Left lung (tissue), 4 donors: ENCODE measurements at regions not wholly inside any gene's neighbourhood (a gene's known extent, or its start where the extent isn't known, plus 50 kb on each side); places are given as distances from the start of the nearest gene placed in this dataset.

ENCODE experiments used
- ATAC-seq: fragments of 200-7000 bp; cut with Tn5 transposase; one replicate; pipeline ENCODE4 v1.9.1; 2020; ENCODE audit warnings: moderate library complexity
- DNase-seq, 4 donors: peaks; one replicate each; pipeline ENCODE4 v3.0.0-alpha.2; 2013 to 2020
- H3K27ac ChIP-seq, 2 donors: fragments of 200-600 bp; sonication (generic) in 1 of 2; one replicate each; pipeline versions ENCODE4 v1.5.0 to v1.8.0; 2020 to 2021
- H3K27me3 ChIP-seq, 2 donors: fragments of 200-600 bp; sonication (generic) in 1 of 2; one replicate each; pipeline versions ENCODE4 v1.5.0 to v1.8.0; 2020 to 2021
- H3K36me3 ChIP-seq, 2 donors: fragments of 200-600 bp; sonication (generic) in 1 of 2; one replicate each; pipeline versions ENCODE4 v1.5.0 to v1.8.0; 2020 to 2021
- H3K4me1 ChIP-seq, 2 donors: fragments of 200-600 bp; one replicate each; pipeline ENCODE4 v1.8.0; 2021
- H3K4me3 ChIP-seq, 2 donors: fragments of 200-600 bp; sonication (generic) in 1 of 2; one replicate each; pipeline versions ENCODE4 v1.5.0 to v1.8.0; 2020 to 2021; ENCODE audit warnings: mild to moderate bottlenecking in 1 of 2
- H3K9me3 ChIP-seq, 2 donors: fragments of 200-600 bp; sonication (generic) in 1 of 2; one replicate each; pipeline versions ENCODE4 v1.5.0 to v1.8.0; 2020 to 2021
- intact Hi-C, 2 donors: fragments of 100-400 bp; cut with DNase I; formaldehyde crosslinking; loops; one replicate each; pipeline versions ENCODE4 v1.11.2 to v1.14.2; 2022
- TF ChIP-seq, protein P1 (sequence below), 2 donors: fragments of 200-600 bp; sonication (generic) in 1 of 2; IDR thresholded peaks; one replicate each; pipeline versions ENCODE4 v1.5.0 to v1.8.0; 2021; ENCODE audit warnings: antibody characterized with exemption in 2 of 2
- donor health status: DM: no; HTN: yes; CAD: no.
- donor health status: DM: no; HTN: no; CAD: no.

GRCh38 chr16:82322177-82322576 is 152.2 kb upstream of the MPHOSPH6 start:
- TF ChIP-seq, protein P1, sequence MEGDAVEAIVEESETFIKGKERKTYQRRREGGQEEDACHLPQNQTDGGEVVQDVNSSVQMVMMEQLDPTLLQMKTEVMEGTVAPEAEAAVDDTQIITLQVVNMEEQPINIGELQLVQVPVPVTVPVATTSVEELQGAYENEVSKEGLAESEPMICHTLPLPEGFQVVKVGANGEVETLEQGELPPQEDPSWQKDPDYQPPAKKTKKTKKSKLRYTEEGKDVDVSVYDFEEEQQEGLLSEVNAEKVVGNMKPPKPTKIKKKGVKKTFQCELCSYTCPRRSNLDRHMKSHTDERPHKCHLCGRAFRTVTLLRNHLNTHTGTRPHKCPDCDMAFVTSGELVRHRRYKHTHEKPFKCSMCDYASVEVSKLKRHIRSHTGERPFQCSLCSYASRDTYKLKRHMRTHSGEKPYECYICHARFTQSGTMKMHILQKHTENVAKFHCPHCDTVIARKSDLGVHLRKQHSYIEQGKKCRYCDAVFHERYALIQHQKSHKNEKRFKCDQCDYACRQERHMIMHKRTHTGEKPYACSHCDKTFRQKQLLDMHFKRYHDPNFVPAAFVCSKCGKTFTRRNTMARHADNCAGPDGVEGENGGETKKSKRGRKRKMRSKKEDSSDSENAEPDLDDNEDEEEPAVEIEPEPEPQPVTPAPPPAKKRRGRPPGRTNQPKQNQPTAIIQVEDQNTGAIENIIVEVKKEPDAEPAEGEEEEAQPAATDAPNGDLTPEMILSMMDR (IDR thresholded peaks at IDR 0.05): no peak
- Histone ChIP-seq H3K27me3 (no peaks in the 10 kb centered on the region), H3K27ac (no peak overlapping the region), H3K4me1 (no peaks in the 10 kb centered on the region), H3K36me3 (no peaks in the 10 kb centered on the region), H3K4me3 (no peak overlapping the region), H3K9me3 (peaks cover 0 to 13% of the 10 kb centered on the region in 2 donors)
- ATAC-seq: no peak
- intact Hi-C loops: no loop called here
- no peak for DNase-seq

DNA sequence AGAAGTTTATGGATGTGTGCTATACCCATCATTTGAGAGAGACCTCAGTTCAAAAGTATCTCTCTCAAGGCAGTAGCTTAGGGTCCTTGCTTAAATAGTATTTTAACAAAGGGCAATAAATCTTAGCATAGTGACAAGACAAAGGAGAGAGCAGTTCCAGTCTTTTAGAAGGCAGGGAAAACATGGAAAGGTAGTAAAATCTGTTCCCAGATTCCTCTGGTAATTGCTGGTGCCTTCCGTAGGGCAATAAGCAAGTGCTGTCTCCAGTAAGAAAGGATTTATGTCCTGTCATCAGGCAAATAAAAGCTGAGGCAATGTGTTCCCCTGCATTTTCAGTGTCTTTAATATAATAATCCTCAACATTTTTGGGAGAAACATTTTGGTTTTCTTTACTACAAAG is 149.0 kb upstream of the MPHOSPH6 start:
- no peaks in the 10 kb centered on the region for H3K27me3 ChIP-seq
- ATAC-seq (no peak), DNase-seq (no peak)
- no peak overlapping the region for H3K4me3 ChIP-seq
- TF ChIP-seq, protein P1 (IDR thresholded peaks at IDR 0.05): no peak
- peaks cover 0 to 12% of the 10 kb centered on the region in 2 donors for H3K9me3 ChIP-seq
- intact Hi-C loops: no loop called here
- no peaks in the 10 kb centered on the region for H3K4me1 ChIP-seq
- no peak overlapping the region for H3K27ac ChIP-seq
- H3K36me3 ChIP-seq: no peaks in the 10 kb centered on the region

- H3K4me1 ChIP-seq: no peaks in the 10 kb centered on the region
- no peaks in the 10 kb centered on the region for H3K36me3 ChIP-seq
- intact Hi-C loops: no loop called here
- no peak overlapping the region for H3K4me3 ChIP-seq
- ATAC-seq (no peak), DNase-seq (no peak)
- no peaks in the 10 kb centered on the region for H3K9me3 ChIP-seq
- H3K27me3 ChIP-seq: no peaks in the 10 kb centered on the region
- no peak overlapping the region for H3K27ac ChIP-seq
- TF ChIP-seq, protein P1 (IDR thresholded peaks at IDR 0.05): no peak
Observed at GRCh38 chr16:82317411-82318167, 147.6 kb upstream of the MPHOSPH6 start.

GRCh38 chr16:82313754-82314153 is 143.7 kb upstream of the MPHOSPH6 start:
- Histone ChIP-seq H3K27me3 (no peaks in the 10 kb centered on the region), H3K9me3 (no peaks in the 10 kb centered on the region), H3K27ac (no peak overlapping the region), H3K4me1 (no peaks in the 10 kb centered on the region), H3K4me3 (no peak overlapping the region), H3K36me3 (no peaks in the 10 kb centered on the region)
- TF ChIP-seq, protein P1 (IDR thresholded peaks at IDR 0.05): no peak
- ATAC-seq: no peak
- intact Hi-C loops: no loop called here
- no peak for DNase-seq

DNA sequence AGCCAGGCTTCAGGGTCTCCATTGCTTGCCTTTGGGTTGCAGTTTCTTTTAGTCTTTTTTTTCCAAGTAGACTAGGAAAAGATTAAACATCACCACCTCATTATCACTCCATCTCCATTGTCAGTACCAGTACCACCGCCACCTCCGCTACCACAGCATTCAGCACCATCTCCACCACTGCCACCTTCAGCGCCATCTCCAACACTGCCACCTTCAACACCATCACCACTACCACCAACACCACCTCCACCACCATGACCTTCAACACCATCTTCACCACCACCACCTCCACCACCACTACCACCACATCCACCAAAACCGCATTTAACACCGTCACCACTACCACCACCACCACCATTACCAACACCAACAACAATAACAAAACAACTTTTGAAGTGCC is 141.5 kb upstream of the MPHOSPH6 start:
- Histone ChIP-seq H3K9me3 (peaks cover 0 to 5% of the 10 kb centered on the region in 2 donors), H3K4me1 (no peaks in the 10 kb centered on the region), H3K4me3 (no peak overlapping the region), H3K27ac (no peak overlapping the region), H3K27me3 (no peaks in the 10 kb centered on the region), H3K36me3 (no peaks in the 10 kb centered on the region)
- no peak for ATAC-seq
- intact Hi-C loops: no loop called here
- DNase-seq: no peak
- TF ChIP-seq, protein P1 (IDR thresholded peaks at IDR 0.05): no peak
